ENCODE measurements at regions not wholly inside any gene's neighbourhood (a gene's known extent, or its start where the extent isn't known, plus 50 kb on each side); places are given as distances from the start of the nearest gene placed in this dataset.
"Not testable (repeated sequence)": the region's sequence is repeated elsewhere in the genome, so short reads cannot be mapped to it uniquely, and the experiment has no call there.

DNA sequence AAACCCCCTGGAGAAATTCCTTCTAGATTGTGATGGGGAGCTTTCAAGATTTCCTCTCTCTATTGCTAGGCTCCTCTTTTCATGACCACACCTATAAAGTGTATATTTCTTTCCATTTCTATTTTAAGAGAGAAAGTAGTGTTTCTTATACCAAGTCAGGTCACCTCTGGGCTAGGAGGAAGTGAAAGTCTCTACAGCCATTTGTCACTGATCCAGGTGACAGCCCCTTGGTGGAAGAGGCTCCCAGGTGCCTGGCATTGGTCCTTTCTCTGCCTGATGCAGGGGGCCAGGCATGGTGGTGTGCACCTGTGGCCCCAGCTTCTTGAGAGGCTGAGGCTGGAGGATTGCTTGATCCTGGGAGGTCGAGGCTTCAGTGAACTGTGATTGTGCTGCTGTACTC is 64.7 kb downstream of the DHCR7 start:
- no peak for DNase-seq

DNA sequence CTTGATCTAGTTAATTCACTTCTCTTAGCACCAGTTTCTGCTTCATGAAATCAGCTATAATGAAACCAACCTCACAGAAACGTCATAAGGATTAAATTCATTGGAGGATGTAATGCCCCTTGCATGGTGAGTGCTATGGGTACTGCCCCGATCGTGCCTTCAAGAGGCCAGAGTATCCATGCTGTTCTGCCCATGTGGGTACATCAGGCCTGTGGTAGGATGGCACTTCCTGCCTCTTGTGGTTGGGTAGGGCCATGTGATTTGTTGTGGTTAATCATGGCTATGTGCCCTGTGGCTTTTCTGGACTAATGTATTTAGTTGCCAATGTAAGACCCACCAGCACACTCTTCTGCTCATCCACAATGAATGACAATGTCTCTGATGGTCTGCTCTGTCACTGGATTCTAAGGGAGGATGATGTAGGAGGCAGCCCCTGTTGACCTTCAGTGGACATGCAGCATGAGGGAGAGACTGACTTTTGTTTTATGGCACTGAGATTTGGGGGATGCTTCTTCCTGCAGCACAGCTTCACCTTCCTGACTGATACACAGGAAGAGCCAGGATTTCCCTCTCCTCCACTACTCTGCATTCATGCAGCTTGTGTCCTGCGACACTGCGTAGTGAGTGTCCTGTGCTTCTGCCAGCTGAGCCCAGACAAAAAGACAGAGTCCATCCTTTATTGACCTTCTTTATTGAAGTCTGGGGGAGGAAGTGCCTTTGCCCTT is 66.2 kb downstream of the DHCR7 start:
- no peak for DNase-seq

DNA sequence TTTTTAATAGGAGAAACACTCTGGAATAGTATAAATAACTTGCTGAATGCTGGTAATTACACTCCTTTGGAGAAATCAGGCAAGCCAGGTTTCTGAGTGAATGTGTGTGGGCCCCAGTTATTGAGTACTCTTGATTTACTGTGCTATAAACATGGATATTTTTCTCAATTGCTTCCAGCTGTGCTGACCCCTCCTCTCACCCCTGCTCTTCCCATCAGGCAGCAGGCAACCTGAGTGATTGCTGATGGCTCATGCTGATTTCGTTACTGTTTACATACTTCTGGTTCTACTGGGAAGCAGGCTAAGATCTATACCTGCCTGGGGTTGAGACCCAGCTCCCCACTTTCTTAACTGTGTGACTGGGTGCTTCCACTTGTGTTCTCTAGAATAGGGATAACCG is 68.5 kb downstream of the DHCR7 start:
- no peak for DNase-seq

- no peak for DNase-seq
Observed at GRCh38 chr11:71373791-71374454, 74.3 kb downstream of the DHCR7 start.

DNA sequence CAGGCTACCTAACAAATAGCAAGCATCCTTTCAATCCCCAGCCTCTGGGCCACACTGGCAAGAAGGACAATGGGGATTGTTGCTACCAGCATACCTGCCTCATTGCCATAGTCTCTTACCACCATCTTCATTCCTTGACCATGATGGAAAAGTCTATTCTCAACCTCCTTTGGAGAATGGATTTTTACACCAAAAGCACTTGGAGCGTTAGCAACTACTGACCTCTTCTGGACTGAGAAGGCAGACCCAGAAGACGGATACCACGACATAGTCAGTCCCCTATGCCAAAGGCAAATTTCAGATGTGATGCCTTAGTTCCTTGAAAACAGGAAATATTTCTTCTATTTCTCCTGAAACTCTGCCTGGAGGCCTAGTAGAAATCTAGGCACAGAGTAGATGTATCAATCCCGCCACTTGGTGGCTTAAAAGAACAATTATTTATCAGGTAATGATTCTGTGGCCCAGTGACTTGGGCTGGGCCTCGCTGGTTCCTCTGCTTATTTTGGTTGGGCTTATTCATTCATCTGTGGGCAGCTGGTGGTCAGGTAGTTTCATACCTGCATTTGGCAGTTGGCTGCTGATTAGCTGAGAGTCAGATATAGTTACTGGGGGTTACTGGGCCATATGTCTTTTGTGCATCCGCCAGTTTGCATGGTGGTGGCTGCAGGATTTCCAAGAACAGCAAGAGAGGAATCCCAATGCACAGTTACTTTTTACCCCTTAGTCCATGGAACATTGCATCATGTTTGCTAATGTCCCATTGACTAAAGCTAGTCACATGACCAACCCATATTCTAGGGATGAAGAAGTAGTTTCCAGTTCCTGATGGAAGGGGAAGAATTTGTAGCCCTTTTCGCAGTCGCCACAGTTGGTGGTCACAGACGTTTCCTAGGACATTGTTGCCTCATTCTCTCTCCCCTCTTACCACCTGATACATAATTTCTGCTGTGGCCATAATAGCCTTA is 75.2 kb downstream of the DHCR7 start:
- no peak for DNase-seq

- no peak for DNase-seq
Observed at GRCh38 chr11:71371674-71372069, 76.5 kb downstream of the DHCR7 start.

DNA sequence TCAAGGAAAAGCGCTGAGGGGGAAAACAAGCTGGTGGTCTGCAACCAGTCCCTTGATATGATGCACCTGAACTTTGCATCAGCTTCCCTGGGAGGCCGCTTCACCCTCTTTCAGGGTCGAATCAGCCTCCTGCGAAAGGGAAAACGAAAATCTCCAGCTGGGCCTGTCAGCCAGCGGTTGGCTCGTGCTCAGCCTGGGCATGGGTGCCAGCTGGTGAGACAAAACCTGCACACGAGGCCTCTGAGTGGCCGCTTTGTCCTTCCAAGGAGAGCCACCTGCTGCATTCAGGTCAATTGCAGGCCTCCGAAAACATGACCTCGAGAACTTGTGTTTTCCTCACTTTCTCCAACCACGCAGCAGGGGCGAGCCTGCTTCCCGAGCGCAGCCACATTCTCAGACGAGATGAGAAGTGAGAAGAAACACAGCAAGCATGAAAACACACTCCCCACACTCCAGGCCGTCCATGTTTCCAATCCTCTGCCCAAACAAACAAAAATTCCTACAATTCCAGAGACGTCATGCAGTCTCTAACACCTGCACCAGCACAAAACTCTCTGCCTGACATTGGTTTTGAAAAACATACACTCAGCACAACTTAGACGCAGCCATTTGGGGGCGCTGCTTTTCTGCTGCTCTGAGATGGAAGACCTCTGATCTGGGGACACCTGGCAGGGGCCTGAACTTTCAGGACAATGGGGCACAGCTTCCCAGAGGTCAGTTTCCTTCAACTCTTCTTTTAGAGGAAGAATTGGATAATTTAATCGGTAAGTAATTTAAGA is 77.1 kb downstream of the DHCR7 start:
- DNase-seq, result no peak

DNA sequence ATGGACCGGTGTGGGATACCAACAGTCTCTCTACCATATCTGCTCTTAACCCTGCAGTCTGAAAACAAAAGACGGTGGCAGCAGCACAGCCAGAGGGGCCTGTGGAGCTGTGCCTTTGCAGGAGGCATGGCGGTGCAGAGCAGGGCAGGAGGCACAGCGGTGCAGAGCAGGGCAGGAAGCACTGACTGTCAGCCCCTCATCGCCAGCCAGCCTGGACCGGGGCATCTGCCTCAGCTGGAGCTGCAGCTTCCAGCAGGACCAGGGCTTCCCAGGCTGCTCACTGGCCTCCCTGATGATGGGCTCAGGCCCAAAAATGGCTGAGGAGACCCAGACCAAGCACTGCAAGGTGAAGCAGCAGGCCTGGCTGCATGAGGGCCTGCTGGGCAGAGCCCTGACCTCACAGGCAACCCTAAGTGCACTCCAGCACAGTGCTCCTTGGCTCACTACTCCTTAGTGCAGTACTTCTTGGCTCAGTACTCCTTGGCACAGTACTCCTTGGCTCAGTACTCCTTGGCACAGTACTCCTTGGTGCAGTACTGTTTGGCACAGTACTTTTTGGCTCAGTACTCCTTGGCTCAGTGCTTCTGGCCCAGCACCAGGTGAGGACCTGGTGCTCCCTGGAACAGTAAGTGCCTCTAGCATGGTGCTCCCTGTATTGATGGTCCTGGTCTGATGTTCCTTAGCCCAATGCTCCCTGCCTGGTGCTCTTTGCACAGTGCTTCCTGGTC is 78.0 kb downstream of the DHCR7 start:
- no peak for DNase-seq

DNA sequence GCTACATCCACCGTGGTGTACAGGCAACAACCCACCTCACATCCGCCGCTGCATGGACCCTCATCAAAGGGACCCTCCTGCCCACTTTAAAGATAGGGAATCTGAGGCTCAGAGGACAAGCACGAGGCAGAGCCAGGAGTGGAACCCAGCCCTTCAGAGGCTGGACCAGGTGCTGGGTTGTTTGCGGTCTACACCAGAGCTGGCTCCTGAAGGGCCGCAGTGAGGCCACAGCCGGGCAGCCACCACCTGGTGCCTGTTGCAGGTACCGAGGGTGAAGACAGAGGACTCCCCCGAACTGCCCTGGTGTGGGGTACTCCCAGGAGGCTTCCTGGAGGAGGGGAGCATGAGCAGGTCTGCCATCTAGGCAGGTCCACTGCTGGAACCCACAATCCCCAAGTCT is 78.8 kb downstream of the DHCR7 start:
- no peak for DNase-seq

GRCh38 chr11:71368966-71369365 is 79.2 kb downstream of the DHCR7 start:
- no peak for DNase-seq

DNA sequence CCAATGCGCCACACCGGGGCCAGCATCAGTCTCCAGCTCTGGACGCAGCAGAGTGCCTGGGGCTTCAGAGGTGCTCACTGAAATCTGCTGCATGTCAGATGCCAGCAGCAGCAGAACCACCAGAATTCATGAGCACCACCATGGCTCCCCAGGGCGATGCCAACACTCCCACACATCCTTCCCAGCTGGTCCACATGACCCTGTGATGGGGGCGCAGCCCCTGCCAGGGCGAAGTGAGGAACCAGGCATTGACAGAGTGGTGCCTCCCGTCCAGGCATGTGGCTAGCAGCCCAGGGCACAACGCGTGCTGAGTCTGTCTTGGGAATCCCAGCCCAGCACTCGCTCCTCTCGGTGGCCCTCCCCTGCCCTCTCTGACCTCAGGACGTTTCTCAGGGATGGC is 80.4 kb downstream of the DHCR7 start:
- DNase-seq, result no peak

GRCh38 chr11:71367276-71367675 is 80.9 kb downstream of the DHCR7 start:
- DNase-seq, result not testable (repeated sequence)

GRCh38 chr11:71366076-71366475 is 82.1 kb downstream of the DHCR7 start:
- no peak for DNase-seq

- DNase-seq, result no peak
Observed at GRCh38 chr11:71365626-71366025, 82.6 kb downstream of the DHCR7 start.

DNA sequence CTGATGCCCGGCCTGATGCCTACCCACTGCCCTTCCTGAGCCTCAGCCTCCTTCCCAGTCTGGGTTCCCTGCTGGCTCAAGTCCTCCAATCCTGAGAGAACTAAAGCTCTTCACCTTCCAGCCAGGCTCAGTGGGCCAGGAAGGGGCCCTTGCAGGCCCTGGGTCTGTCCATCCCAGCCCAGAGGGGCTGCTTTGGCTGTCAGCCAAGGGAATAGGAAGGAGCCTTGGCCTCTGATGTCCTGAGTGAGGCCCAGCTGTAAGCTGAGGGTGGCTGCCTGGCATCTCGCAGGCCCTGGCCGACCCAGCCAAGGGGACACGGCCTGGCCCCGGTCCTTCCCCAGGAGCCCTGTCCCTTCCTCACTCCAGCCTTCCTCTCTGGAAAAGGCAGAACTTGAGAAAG is 83.4 kb downstream of the DHCR7 start:
- no peak for DNase-seq

GRCh38 chr11:71364176-71364671 is 84.0 kb downstream of the DHCR7 start:
- no peak for DNase-seq

DNA sequence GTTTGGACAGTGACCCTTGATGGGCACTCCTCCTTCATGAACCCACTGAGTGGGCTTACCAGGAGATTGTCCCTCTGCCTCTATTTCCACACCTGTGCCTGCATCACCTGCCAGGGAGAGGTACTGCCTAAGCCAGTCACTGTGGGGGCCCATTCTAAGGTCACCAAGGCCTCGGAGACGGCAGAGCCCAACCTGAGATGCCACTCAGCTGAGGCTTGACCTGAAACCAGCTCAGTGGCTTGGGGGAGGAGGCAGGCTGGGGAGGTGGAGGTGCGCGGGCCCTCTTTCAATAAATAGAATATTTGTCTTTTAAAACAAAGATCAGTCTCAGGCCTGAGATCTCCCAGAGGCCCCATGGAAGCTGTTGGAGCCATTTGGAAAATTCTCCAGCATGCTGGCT is 84.5 kb downstream of the DHCR7 start:
- DNase-seq, result no peak

DNA sequence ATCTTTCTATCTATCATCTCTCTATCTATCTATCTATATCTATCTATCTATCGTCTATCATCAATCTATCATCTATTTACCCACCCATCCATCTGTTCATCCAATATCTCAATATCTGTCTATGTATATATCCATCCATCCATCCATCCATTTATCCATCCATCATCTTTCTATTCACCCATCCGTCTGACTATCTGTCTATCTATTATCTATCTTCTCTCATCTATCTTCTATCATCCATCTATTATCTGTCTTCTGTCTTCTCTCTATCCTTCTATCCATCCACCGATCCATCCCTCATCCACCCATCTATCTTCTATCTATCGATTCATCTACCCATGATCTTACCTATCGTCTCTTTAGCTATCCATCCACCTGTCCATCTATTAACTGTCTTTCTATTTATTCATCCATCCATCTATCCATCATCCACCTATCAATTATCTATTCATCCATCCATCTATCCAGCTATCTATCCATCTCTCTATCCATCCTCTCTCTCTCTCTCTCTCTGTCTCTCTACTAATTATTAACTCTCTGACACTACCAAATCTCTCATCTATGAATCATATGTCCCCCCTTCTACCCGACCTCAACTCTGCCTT is 89.1 kb downstream of the DHCR7 start:
- no peak for DNase-seq

GRCh38 chr11:71358122-71358728 is 90.0 kb downstream of the DHCR7 start:
- DNase-seq, result no peak

DNA sequence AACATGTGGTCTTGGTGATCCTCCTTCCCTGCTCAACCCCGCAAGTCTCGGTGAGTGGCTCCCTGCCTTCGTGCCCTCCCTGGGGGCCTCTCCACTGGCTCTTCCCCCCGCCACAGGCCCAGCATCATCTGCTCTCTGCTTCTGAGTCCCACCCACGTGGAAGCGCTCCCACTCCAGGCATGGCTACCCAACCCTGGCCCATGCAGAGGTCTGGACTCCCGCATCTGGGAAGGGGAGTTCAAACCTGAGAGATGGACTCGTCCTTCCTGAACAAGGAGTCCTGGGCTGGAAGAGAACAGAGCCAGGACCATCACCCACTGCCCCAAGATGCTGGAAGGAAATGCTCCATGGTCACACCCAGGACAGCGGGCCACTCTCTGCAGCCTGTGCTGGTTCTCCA is 90.8 kb downstream of the DHCR7 start:
- DNase-seq, result no peak

- no peak for DNase-seq
Observed at GRCh38 chr11:71356904-71357303, 91.3 kb downstream of the DHCR7 start.

Measured in activated CD4-positive, alpha-beta T cell treated with anti-CD3 and anti-CD28 coated beads, Interleukin-10, Interleukin-2, amounts not matched to agents 100 ng/mL and 50 ng/mL, durations not matched to agents 16 hours and 8 hours (primary cell).